ENCODE measurements at regions not wholly inside any gene's neighbourhood (a gene's known extent, or its start where the extent isn't known, plus 50 kb on each side); places are given as distances from the start of the nearest gene placed in this dataset.
"Not testable (repeated sequence)": the region's sequence is repeated elsewhere in the genome, so short reads cannot be mapped to it uniquely, and the experiment has no call there.

- Histone ChIP-seq H3K36me3 (no peaks in the 10 kb centered on the region), H3K4me3 (no peak overlapping the region), H3K27ac (no peak overlapping the region), H3K4me1 (no peaks in the 10 kb centered on the region), H3K9me3 (no peaks in the 10 kb centered on the region), H3K27me3 (no peaks in the 10 kb centered on the region)
- TF ChIP-seq, protein P1, sequence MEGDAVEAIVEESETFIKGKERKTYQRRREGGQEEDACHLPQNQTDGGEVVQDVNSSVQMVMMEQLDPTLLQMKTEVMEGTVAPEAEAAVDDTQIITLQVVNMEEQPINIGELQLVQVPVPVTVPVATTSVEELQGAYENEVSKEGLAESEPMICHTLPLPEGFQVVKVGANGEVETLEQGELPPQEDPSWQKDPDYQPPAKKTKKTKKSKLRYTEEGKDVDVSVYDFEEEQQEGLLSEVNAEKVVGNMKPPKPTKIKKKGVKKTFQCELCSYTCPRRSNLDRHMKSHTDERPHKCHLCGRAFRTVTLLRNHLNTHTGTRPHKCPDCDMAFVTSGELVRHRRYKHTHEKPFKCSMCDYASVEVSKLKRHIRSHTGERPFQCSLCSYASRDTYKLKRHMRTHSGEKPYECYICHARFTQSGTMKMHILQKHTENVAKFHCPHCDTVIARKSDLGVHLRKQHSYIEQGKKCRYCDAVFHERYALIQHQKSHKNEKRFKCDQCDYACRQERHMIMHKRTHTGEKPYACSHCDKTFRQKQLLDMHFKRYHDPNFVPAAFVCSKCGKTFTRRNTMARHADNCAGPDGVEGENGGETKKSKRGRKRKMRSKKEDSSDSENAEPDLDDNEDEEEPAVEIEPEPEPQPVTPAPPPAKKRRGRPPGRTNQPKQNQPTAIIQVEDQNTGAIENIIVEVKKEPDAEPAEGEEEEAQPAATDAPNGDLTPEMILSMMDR (IDR thresholded peaks at IDR 0.05), result no peak
- intact Hi-C loops (cut with DNase I), result no loop called here
- no peak for DNase-seq
- FAIRE-seq, result no peak
- no peak for ATAC-seq
- WGBS, 2 donors, result 87 to 95% methylated on average over 1 of the region's 1 CpG
Measured at GRCh38 chr2:129803032-129803431, 176.4 kb upstream of the RAB6C start.

- no peaks in the 10 kb centered on the region for H3K4me1 ChIP-seq
- intact Hi-C loops (cut with DNase I), result no loop called here
- FAIRE-seq (no peak), ATAC-seq (no peak), DNase-seq (no peak)
- H3K9me3 ChIP-seq, result no peaks in the 10 kb centered on the region
- no peaks in the 10 kb centered on the region for H3K36me3 ChIP-seq
- TF ChIP-seq, protein P1 (IDR thresholded peaks at IDR 0.05), result no peak
- no peak overlapping the region for H3K27ac ChIP-seq
- no peak overlapping the region for H3K4me3 ChIP-seq
- 87 to 90% methylated on average over 3 of the region's 3 CpGs for WGBS, 2 donors
- no peaks in the 10 kb centered on the region for H3K27me3 ChIP-seq
Measured at GRCh38 chr2:129803871-129804270, 175.6 kb upstream of the RAB6C start.

- ATAC-seq, result no peak
- intact Hi-C loops (cut with DNase I), result no loop called here
Measured at GRCh38 chr2:129805899-129806298, 173.6 kb upstream of the RAB6C start.

GRCh38 chr2:129806317-129806716 lies 173.1 kb upstream of the RAB6C start:
- no peak for FAIRE-seq
- TF ChIP-seq, protein P1 (IDR thresholded peaks at IDR 0.05), result no peak
- intact Hi-C loops (cut with DNase I), result no loop called here
- no peak overlapping the region for H3K27ac ChIP-seq
- H3K9me3 ChIP-seq, result no peaks in the 10 kb centered on the region
- H3K4me3 ChIP-seq, result no peak overlapping the region
- 72 to 75% methylated on average over 8 of the region's 8 CpGs for WGBS, 2 donors
- no peaks in the 10 kb centered on the region for H3K4me1 ChIP-seq
- H3K36me3 ChIP-seq, result no peaks in the 10 kb centered on the region
- DNase-seq, result no peak
- no peak for ATAC-seq
- no peaks in the 10 kb centered on the region for H3K27me3 ChIP-seq

More at GRCh38 chr2:129805899-129806298, 173.6 kb upstream of the RAB6C start:
- no peaks in the 10 kb centered on the region for H3K9me3 ChIP-seq
- DNase-seq, result no peak
- TF ChIP-seq, protein P1 (IDR thresholded peaks at IDR 0.05), result no peak
- no peaks in the 10 kb centered on the region for H3K36me3 ChIP-seq
- no peak for FAIRE-seq
- H3K4me3 ChIP-seq, result no peak overlapping the region
- no peaks in the 10 kb centered on the region for H3K4me1 ChIP-seq
- H3K27me3 ChIP-seq, result no peaks in the 10 kb centered on the region
- WGBS, 2 donors, result 65 to 67% methylated on average over 11 of the region's 11 CpGs
- no peak overlapping the region for H3K27ac ChIP-seq

GRCh38 chr2:129806990-129807389 lies 172.5 kb upstream of the RAB6C start:
- FAIRE-seq (no peak), DNase-seq (no peak), ATAC-seq (no peak)
- Histone ChIP-seq H3K36me3 (no peaks in the 10 kb centered on the region), H3K9me3 (no peaks in the 10 kb centered on the region), H3K4me1 (no peaks in the 10 kb centered on the region), H3K27me3 (no peaks in the 10 kb centered on the region), H3K4me3 (no peak overlapping the region), H3K27ac (no peak overlapping the region)
- TF ChIP-seq, protein P1 (IDR thresholded peaks at IDR 0.05), result no peak
- WGBS, 2 donors, result 57 to 61% methylated on average over 7 of the region's 7 CpGs
- intact Hi-C loops (cut with DNase I), result no loop called here

DNA sequence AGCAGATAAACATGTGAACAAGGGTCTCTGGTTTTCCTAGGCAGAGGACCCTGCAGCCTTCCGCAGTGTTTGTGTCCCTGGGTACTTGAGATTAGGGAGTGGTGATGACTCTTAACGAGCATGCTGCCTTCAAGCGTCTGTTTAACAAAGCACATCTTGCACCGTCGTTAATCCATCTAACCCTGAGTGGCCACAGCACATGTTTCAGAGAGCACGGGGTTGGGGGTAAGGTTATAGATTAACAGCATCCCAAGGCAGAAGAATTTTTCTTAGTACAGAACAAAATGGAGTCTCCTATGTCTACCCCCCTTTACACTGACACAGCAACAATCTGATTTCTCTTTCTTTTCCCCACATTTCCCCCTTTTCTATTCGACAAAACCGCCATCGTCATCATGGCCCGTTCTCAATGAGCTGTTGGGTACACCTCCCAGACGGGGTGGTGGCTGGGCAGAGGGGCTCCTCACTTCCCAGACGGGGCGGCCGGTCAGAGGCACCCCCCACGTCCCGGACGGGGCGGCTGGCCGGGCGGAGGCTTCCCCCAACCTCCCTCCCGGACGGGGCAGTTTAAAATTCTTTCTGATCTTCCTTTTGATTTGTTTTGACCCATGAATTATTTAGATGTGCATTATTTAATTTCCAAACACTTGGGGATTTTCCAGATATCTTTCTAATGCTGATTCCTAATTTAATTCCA lies 171.7 kb upstream of the RAB6C start:
- DNase-seq; H3K4me3 ChIP-seq; H3K36me3 ChIP-seq; intact Hi-C loops (cut with DNase I); H3K9me3 ChIP-seq; H3K4me1 ChIP-seq; H3K27ac ChIP-seq; FAIRE-seq; ATAC-seq; H3K27me3 ChIP-seq: not testable (repeated sequence)
- WGBS, 2 donors, result 62 to 66% methylated on average over 21 of the region's 22 CpGs

All from pancreas (tissue), 10 donors.